ENCODE measurements at regions not wholly inside any gene's neighbourhood (a gene's known extent, or its start where the extent isn't known, plus 50 kb on each side); places are given as distances from the start of the nearest gene placed in this dataset.

DNA sequence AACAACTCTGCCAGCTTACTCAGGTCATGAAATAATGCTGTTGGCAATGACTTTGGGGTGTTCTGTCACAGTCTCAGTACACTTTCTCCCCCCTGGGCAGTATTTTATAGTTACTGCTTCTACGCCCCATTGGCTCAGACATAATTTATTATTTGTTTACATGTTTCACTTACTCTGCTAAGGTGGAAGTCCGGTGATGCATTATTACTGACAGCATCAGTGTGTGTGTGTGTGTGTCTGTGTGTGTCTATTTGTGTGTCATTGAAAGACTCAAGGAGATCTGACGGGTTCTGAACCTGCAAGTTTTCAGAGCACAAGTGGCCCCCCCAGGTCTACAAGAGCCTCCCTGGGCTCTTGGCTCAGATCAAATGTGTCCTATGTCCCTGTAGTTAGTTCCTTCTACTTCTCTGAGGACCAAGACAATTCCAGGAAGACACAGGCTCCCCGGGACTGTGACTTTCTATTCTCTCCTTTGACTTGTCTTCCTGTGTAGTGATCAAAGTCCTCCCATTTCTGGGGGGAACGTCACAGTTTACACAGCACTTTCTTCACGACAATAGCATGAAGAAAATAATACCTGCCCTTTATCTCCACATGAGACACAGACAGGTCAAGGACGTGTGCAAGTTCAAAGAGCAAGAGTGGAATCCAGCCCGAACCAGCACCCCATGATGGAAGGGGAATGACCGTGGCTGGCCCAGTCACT lies 283.7 kb upstream of the GATB start:
- FAIRE-seq: no peak
- no peaks in the 10 kb centered on the region for H4K20me1 ChIP-seq (ENCODE audit: control insufficient read depth, insufficient read depth)

More for the DNA sequence above, 283.7 kb upstream of the GATB start:
- H3K36me3 ChIP-seq (ENCODE audit: control insufficient read depth in 2 of 2, insufficient read depth in 2 of 2, low read length in 1 of 2): no peaks in the 10 kb centered on the region
- H3K4me3 ChIP-seq: no peak overlapping the region
- WGBS (ENCODE audit: insufficient coverage, insufficient replicate concordance, low lambda C conversion rate, missing lambda C conversion rate): 32% methylated on average over 9 of the region's 9 CpGs
- ChIA-PET POLR2A (no interaction called here), SMC1A (ENCODE audit: uncharacterized antibody, unreplicated experiment) (no interaction called here), CTCF (interaction anchor here (1.3 to 1.9 kb wide), 3 partner anchors 24 to 321 kb away, joined by 3 to 8 read pairs (median 4); no protein-coding TSS in a partner anchor), RAD21 (ENCODE audit: unreplicated experiment) (no interaction called here)
- no peaks in the 10 kb centered on the region for H3K4me1 ChIP-seq (ENCODE audit: control insufficient read depth, insufficient read depth, low read length)
- no peaks in the 10 kb centered on the region for H3K9me3 ChIP-seq (replicated peaks; ENCODE audit: control insufficient read depth, insufficient read depth, low read length)
- BruUV-seq (replicated peaks): no TSS peak
- H3K79me2 ChIP-seq (ENCODE audit: control insufficient read depth, insufficient read depth, low read length): no peaks in the 10 kb centered on the region
- intact Hi-C loops (cut with micrococcal nuclease; ENCODE audit: unreplicated experiment) (loop anchor here (5.0 kb wide), 1 partner anchor 303 kb away; no protein-coding TSS in a partner anchor), in situ Hi-C loops (cut with MboI) (no loop called here)
- DNase-seq (ENCODE audit: low read depth, low spot score) (no peak), ATAC-seq (no peak)
- no peak overlapping the region for H3K27ac ChIP-seq (ENCODE audit: control insufficient read depth, insufficient read depth)
- no peak overlapping the region for H2AFZ ChIP-seq (ENCODE audit: control insufficient read depth, low read depth, low read length)
- no peak overlapping the region for H3K4me2 ChIP-seq (ENCODE audit: control insufficient read depth, insufficient read depth)
- TF ChIP-seq YY1 (IDR thresholded peaks at IDR 0.05; ENCODE audit: low read depth, low read length): no peak
- TF ChIP-seq NBN (IDR thresholded peaks at IDR 0.05): no peak
- no peak for TF ChIP-seq EED (IDR thresholded peaks at IDR 0.05; ENCODE audit: low read depth)
- TF ChIP-seq TCF3 (IDR thresholded peaks at IDR 0.05; ENCODE audit: borderline replicate concordance, insufficient read depth, low read depth, low read length): no peak
- TF ChIP-seq ZNF274 (IDR thresholded peaks at IDR 0.05; ENCODE audit: insufficient read depth, insufficient read length): no peak
- TF ChIP-seq ZBED1 (IDR thresholded peaks at IDR 0.05; ENCODE audit: borderline replicate concordance): no peak
- TF ChIP-seq SMAD5 (IDR thresholded peaks at IDR 0.05; ENCODE audit: low read depth): no peak
- no peak for TF ChIP-seq RUNX3 (IDR thresholded peaks at IDR 0.05; ENCODE audit: low read length)
- TF ChIP-seq SRF (IDR thresholded peaks at IDR 0.05; ENCODE audit: low read depth in 2 of 2, low read length in 2 of 2): no peak
- TF ChIP-seq BRCA1 (IDR thresholded peaks at IDR 0.05; ENCODE audit: low read depth, low read length): no peak
- TF ChIP-seq, protein P1, sequence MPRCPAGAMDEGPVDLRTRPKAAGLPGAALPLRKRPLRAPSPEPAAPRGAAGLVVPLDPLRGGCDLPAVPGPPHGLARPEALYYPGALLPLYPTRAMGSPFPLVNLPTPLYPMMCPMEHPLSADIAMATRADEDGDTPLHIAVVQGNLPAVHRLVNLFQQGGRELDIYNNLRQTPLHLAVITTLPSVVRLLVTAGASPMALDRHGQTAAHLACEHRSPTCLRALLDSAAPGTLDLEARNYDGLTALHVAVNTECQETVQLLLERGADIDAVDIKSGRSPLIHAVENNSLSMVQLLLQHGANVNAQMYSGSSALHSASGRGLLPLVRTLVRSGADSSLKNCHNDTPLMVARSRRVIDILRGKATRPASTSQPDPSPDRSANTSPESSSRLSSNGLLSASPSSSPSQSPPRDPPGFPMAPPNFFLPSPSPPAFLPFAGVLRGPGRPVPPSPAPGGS (IDR thresholded peaks at IDR 0.05; ENCODE audit: borderline replicate concordance, insufficient read depth, low read depth, low read length, poor library complexity, severe bottlenecking): no peak
- TF ChIP-seq, protein P2, sequence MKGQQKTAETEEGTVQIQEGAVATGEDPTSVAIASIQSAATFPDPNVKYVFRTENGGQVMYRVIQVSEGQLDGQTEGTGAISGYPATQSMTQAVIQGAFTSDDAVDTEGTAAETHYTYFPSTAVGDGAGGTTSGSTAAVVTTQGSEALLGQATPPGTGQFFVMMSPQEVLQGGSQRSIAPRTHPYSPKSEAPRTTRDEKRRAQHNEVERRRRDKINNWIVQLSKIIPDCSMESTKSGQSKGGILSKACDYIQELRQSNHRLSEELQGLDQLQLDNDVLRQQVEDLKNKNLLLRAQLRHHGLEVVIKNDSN (IDR thresholded peaks at IDR 0.05; ENCODE audit: borderline replicate concordance, extremely low read length, insufficient read depth, low read depth, low read length): no peak
- TF ChIP-seq PAX8 (IDR thresholded peaks at IDR 0.05): no peak
- TF ChIP-seq ZNF622 (IDR thresholded peaks at IDR 0.05): no peak
- TF ChIP-seq EGR1 (IDR thresholded peaks at IDR 0.05; ENCODE audit: borderline replicate concordance in 1 of 2, low read depth in 2 of 2, low read length in 2 of 2): no peak
- no peak for TF ChIP-seq HDAC6 (IDR thresholded peaks at IDR 0.05; ENCODE audit: unreplicated experiment)
- TF ChIP-seq, protein P3, sequence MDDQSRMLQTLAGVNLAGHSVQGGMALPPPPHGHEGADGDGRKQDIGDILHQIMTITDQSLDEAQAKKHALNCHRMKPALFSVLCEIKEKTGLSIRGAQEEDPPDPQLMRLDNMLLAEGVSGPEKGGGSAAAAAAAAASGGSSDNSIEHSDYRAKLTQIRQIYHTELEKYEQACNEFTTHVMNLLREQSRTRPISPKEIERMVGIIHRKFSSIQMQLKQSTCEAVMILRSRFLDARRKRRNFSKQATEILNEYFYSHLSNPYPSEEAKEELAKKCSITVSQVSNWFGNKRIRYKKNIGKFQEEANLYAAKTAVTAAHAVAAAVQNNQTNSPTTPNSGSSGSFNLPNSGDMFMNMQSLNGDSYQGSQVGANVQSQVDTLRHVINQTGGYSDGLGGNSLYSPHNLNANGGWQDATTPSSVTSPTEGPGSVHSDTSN (IDR thresholded peaks at IDR 0.05; ENCODE audit: insufficient replicate concordance, low read depth, low read length): no peak
- TF ChIP-seq SMC3 (IDR thresholded peaks at IDR 0.05; ENCODE audit: borderline replicate concordance, low read length): no peak
- no peak for TF ChIP-seq SUPT20H (IDR thresholded peaks at IDR 0.05; ENCODE audit: borderline replicate concordance, control insufficient read depth, low read depth, low read length)
- no peak for TF ChIP-seq CREM (IDR thresholded peaks at IDR 0.05; ENCODE audit: low read depth)
- no peaks in the 10 kb centered on the region for H3K27me3 ChIP-seq (replicated peaks in 1 of 2; ENCODE audit: control insufficient read depth in 2 of 2, insufficient read depth in 2 of 2, low read length in 1 of 2)
- no peak overlapping the region for H3K9ac ChIP-seq (ENCODE audit: control insufficient read depth, insufficient read depth, low read length)

Data from GM12878 (cell line).